OCI-LY3 (cell line): ENCODE measurements at regions not wholly inside any gene's neighbourhood (a gene's known extent, or its start where the extent isn't known, plus 50 kb on each side); places are given as distances from the start of the nearest gene placed in this dataset.

ENCODE experiments used
- EZH2phosphoT487 ChIP-seq: fragments of 200-600 bp; shearing (Covaris generic); IDR thresholded peaks from 2 replicates; pipeline ENCODE4 v1.6.1; 2018; ENCODE audit warnings: antibody characterized with exemption, mixed run types, low read depth
- TF ChIP-seq, protein P1 (sequence below): fragments of 200-600, 300-600 bp; sonication (generic); IDR thresholded peaks from 2 replicates; pipeline ENCODE4 v1.5.1; 2014; ENCODE audit warnings: antibody characterized with exemption, low read length, low read depth

DNA sequence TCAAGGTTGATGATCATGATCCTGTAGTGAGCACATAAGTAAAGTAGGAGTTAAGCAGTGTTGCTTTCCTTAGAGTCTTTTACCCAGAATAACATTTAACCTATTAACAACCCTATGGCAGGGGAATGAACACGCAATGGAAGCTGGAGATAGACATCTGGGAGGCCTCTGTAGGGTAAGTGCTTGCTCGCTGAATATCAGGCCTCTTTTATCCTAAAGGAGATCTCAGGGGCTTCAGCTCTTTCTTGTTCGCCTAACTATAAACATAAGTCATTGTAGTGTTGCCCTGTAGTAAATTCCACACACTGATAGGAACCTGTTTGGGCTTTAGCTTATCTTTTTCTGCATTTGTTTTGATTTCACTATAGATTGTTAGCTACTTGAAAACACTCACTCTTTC, 174.4 kb upstream of the TCF4 start:
- TF ChIP-seq, protein P1, sequence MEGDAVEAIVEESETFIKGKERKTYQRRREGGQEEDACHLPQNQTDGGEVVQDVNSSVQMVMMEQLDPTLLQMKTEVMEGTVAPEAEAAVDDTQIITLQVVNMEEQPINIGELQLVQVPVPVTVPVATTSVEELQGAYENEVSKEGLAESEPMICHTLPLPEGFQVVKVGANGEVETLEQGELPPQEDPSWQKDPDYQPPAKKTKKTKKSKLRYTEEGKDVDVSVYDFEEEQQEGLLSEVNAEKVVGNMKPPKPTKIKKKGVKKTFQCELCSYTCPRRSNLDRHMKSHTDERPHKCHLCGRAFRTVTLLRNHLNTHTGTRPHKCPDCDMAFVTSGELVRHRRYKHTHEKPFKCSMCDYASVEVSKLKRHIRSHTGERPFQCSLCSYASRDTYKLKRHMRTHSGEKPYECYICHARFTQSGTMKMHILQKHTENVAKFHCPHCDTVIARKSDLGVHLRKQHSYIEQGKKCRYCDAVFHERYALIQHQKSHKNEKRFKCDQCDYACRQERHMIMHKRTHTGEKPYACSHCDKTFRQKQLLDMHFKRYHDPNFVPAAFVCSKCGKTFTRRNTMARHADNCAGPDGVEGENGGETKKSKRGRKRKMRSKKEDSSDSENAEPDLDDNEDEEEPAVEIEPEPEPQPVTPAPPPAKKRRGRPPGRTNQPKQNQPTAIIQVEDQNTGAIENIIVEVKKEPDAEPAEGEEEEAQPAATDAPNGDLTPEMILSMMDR = no peak
- no peak for TF ChIP-seq EZH2phosphoT487
